HG02885 (cell line): ENCODE measurements at regions not wholly inside any gene's neighbourhood (a gene's known extent, or its start where the extent isn't known, plus 50 kb on each side); places are given as distances from the start of the nearest gene placed in this dataset.
A peak's percentile ranks its signal among the peaks of the same experiment; 100 is the strongest.
"Not testable (repeated sequence)": the region's sequence is repeated elsewhere in the genome, so short reads cannot be mapped to it uniquely, and the experiment has no call there.

Source experiments
- ATAC-seq: cut with Tn5 transposase; IDR thresholded peaks from one replicate; pipeline ENCODE4 v1.9.1; 2021; ENCODE audit warnings: mild to moderate bottlenecking; ENCODE audit not compliant: unreplicated experiment, poor library complexity

DNA sequence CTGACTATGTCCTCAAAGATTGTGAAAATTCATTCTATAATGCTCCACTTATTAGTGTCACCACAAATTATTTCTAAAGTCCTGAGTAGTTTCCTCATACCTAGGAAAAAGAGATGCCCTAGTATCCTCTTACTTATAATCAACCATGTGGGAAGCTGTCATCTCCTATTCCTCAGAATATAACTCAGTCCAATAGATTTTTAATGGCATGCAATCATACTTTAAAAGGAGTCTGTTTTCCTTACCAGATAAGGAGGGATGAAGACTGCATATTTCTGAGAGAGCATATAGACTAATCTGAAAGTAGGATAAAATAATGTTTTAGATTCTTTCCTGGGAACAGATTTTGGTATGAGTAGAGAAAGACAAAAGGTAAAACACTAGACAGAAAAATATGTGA is 727.7 kb upstream of the GRM3 start:
- ATAC-seq = no peak

DNA sequence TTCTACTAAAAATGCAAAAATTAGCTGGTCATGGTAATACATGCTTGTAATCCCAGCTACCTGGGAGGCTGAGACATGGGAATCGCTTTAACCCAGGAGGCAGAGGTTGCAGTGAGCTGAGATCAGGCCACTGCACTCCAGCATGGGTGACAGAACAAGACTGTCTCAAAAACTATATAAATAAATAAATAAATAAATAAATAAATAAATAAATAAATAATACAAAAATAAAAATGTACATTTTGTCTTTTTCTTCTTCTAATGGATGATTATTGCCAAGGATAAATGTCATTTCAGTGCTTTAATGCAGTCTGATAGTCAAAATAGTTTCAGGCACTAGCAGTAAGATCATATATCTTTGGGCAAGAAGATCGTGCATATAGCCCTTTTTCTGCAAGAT is 727.6 kb upstream of the SEMA3D start:
- ATAC-seq = no peak

- no peak for ATAC-seq
These were observed 721.2 kb upstream of the SEMA3D start for GRCh38 chr7:85908051-85908450.

- ATAC-seq = no peak
These were observed 711.1 kb upstream of the SEMA3D start for GRCh38 chr7:85897967-85898366.

DNA sequence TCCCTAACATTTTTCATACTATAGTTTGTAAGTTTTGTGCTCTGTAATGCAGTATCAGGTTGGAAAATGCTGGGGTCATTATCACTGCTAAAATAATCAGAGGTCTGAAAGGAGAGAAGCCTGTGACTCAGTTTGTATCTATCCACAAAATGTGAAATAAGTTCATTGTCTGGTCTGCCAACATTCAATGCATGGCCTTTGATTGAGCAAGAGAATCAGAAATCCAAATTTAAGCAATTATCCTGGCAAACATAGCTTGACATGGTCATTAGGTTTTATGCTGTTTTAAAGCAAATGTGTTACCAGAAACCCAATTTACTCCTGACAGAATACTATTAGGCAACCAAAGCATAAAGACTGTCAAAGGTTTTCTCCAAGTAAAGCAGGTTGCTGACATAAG is 709.7 kb upstream of the SEMA3D start:
- no peak for ATAC-seq

DNA sequence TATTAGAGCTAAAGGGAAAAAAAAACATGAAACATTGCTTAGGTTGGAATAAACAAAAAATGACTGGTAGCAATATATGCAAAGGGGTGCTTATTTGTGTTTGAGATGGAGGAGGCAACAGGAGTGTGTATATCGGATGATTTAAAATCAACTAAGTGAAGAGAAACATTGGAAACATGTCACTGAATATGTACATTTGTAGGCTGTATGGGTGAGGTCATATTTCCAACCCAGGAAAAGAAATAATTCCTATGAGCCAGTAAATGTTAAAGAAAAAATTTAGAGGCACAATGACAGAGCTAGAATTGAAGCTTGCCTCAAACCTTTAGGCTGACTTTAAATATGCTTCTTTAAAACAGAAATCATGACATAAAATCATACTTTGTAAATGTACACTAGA is 709.0 kb upstream of the SEMA3D start:
- no peak for ATAC-seq

GRCh38 chr7:85891900-85892299 is 705.0 kb upstream of the SEMA3D start:
- not testable (repeated sequence) for ATAC-seq

DNA sequence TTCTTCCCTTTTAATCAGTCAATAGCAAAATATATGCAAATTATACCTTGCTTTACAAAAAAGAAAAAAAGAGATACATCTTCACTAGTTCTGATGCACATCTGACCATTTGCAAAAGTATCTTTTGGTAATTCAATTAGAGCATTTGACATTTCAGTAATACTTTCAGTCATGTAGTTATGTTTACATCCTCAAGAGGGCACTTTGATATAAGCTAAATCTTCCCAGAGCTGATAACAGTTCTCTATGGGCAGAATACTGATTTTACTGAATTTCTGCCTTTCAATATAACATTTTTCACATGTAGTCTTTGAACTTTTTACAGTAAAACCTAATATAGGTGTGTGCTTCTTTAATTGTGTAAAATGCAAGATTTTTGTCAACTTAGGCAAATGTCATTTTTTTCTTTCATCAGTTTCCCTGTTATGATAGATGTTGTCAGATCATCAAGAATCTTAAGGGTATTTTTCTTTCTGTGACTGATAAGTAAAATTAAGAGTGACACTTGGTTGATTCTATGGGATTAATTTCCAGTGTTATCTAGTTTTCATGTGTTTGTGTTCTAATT is 703.5 kb upstream of the SEMA3D start:
- ATAC-seq = peak; percentile 92

DNA sequence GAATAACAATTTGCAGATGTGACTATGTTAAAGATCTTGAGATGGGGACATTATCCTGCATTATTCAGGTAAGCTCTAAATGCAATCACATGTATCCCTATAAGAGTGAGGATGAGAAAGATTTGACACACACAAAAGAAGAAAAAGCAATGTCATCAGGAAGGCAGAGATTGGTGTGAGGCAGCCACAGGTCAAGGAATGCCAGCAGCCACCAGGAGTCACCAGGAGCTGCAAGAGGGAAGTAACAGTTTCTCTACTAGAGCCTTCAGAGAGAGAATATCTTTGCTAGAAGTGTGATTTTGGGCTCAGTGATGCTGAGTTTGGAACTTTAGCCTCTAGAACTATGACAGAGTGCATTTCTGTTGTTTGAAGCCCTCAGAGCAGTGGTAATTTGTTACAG is 700.3 kb upstream of the SEMA3D start:
- no peak for ATAC-seq

GRCh38 chr7:85882335-85882734 is 695.5 kb upstream of the SEMA3D start:
- ATAC-seq = no peak

GRCh38 chr7:85875398-85875797 is 688.5 kb upstream of the SEMA3D start:
- no peak for ATAC-seq

GRCh38 chr7:85866540-85866939 is 679.7 kb upstream of the SEMA3D start:
- no peak for ATAC-seq

- ATAC-seq = no peak
These were observed 664.8 kb upstream of the SEMA3D start for GRCh38 chr7:85851571-85852193.

GRCh38 chr7:85850381-85850780 is 663.5 kb upstream of the SEMA3D start:
- no peak for ATAC-seq

DNA sequence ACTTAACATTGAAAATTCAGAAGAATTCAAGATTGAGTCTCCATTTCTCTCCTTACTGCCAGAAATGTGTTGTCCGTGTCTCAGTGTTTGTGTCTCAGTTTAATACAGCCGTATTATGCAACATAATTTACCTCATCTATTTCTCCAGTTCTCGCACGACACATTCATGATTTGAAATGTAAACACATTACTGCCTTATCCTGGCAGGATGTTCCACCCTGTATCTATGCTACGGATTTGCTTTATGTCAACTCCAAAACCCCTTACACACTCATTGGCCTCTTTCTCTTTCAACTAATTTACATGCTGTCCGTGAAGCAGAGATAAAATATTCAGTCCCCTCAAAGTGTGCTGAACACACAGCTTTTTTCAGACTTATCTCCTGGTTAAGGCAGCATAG is 653.7 kb upstream of the SEMA3D start:
- ATAC-seq = no peak

DNA sequence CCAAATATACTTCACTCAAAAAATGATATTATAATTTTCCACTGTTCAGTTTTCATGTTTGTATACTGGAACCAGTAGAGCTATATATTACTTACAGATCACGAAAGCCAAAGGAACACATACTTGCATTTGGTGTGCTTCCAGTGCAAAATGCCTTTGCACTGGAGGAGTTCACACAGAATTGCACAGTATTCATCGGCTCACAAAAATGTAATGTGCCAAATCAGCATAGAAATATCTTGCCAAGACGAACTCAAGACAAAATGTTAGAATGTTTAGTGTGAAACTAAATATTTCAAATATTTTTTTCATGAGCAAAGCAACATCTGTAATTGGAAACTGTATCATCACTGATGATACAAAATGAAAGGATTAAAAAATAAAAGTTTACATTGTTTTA is 646.2 kb upstream of the SEMA3D start:
- ATAC-seq = no peak

DNA sequence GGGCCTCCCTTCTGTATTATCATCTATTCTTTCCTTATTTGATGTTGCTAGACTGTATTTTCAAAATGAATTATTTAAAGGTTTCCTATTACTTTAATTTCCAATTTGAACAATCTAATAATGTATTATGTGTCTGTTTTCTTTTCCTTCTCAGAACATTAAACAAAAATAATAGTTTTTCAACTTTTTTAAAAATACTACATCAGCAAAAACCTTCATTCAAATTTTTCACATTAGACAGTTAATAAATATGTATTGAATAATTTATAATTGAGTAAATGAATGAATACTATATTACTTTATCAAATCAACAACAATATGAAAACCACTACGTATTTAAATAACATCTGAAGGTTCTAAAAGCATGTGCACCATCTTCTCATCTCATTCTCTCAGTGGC is 644.1 kb upstream of the SEMA3D start:
- ATAC-seq = no peak

GRCh38 chr7:85829817-85830432 is 643.1 kb upstream of the SEMA3D start:
- no peak for ATAC-seq

GRCh38 chr7:85829176-85829575 is 642.3 kb upstream of the SEMA3D start:
- ATAC-seq = no peak

GRCh38 chr7:85828614-85829013 is 641.8 kb upstream of the SEMA3D start:
- no peak for ATAC-seq

DNA sequence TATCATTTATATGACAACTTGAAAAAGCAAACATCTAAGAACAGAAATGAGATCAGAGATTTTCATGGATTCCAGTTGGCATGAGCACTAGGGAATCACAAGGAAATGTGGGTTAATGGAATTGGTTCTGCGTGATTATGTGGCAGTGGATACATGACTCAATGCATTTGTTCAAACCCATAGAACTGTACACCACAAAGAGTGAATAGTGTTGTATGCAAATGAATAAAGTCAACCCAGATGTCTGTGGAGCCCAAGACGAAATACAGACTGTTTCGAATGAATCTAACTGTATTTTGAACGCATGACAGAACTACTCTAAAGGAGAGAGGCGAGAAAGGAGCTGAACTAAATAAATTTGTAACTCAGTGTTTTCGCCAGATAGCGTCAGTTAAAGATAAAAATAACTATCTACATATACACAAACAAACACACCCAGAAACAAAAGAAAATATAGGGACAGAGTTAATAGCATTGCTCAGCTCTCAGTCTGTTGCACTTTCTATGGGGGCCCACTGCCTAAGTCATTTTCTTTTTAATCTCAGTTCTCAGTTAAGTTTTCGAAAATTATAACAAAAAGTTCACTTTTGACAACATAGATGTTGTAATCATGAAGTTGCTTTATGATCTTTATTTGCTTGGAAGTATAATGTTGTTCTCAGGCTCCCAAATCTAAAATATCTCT is 636.7 kb upstream of the SEMA3D start:
- no peak for ATAC-seq

DNA sequence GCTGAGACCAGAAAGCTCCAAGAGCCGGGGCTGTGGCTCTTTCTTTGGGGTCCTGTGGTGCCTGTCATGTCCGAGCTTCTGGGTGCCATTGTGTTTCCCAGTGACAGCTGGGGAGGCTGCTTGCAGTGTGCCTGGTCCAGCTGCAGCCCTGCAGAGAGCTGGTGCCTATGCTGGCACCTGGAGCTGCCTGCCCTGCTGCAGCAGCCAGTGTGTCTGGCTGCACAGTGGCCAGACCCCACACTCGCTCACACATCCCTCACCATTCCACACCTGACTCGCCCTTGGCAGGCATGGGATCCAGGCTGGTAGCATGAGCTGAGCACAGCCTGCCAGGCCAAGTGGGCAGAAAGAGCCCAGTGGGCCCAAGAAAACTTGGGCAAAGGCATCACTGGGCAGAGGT is 635.1 kb upstream of the SEMA3D start:
- no peak for ATAC-seq
